GM08714 (cell line): ENCODE measurements at regions not wholly inside any gene's neighbourhood (a gene's known extent, or its start where the extent isn't known, plus 50 kb on each side); places are given as distances from the start of the nearest gene placed in this dataset.

Experiments used
- H3K4me3 ChIP-seq: fragments of 200-500 bp; sonication (Bioruptor generic); 2 replicates; pipeline ENCODE4 v1.5.1; 2014; ENCODE audit warnings: mild to moderate bottlenecking, low read length, inconsistent platforms
- ZNF274 ChIP-seq: IDR thresholded peaks from 2 replicates; pipeline ENCODE4 v1.6.1; 2012; ENCODE audit warnings: mild to moderate bottlenecking, low read depth, low read length

GRCh38 chr2:144943293-144943941 lies 423.5 kb upstream of the ZEB2 start:
- TF ChIP-seq ZNF274 = no peak
- H3K4me3 ChIP-seq = no peak overlapping the region

- H3K4me3 ChIP-seq = no peak overlapping the region
- TF ChIP-seq ZNF274 = no peak
Measured at GRCh38 chr2:144942516-144943256, 422.8 kb upstream of the ZEB2 start.

GRCh38 chr2:144941743-144942488 lies 422.0 kb upstream of the ZEB2 start:
- H3K4me3 ChIP-seq = no peak overlapping the region
- TF ChIP-seq ZNF274 = no peak

GRCh38 chr2:144939590-144939989 lies 419.7 kb upstream of the ZEB2 start:
- H3K4me3 ChIP-seq = no peak overlapping the region
- TF ChIP-seq ZNF274 = no peak

- TF ChIP-seq ZNF274 = no peak
- no peak overlapping the region for H3K4me3 ChIP-seq
Measured at GRCh38 chr2:144937910-144938709, 418.2 kb upstream of the ZEB2 start.

DNA sequence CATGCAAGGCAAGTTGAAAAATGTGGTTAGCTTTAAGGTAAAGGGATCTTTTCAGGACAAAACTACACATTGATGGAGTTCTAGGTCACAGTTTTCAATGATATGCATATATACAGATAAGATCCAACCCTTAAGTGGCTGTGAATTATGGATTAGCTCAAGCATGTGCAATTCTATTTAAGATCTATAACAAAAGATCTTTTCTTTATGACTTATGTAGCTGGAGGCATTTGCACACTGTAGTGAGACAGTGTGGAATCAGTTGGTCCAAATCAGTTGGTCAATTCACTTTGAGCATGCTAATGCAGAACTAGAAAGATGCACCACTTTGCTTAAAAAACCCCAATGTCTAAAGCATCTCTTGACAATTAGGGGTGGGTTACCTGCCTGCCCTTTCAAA lies 417.1 kb upstream of the ZEB2 start:
- no peak overlapping the region for H3K4me3 ChIP-seq
- TF ChIP-seq ZNF274 = no peak

DNA sequence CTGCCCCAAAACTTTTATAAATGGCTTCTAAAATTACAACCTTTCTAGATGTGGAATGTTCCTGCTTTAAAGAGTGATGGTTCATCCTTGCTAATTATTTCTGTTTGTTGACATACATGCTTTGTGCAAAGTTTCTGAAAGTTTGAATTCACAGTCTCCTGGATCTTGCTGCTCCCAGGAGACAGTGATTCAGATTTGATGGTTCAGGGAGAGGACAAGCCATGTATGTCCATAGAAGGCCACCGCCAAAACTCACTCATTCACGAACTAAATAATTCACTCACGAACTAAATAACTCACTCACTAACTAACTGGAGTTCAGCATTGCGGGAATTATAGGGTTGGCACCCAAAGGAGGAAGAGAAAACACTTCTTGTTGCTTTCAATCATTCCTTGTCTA lies 416.5 kb upstream of the ZEB2 start:
- no peak overlapping the region for H3K4me3 ChIP-seq
- no peak for TF ChIP-seq ZNF274

- TF ChIP-seq ZNF274 = no peak
- no peak overlapping the region for H3K4me3 ChIP-seq
Measured at GRCh38 chr2:144935736-144936135, 415.8 kb upstream of the ZEB2 start.

DNA sequence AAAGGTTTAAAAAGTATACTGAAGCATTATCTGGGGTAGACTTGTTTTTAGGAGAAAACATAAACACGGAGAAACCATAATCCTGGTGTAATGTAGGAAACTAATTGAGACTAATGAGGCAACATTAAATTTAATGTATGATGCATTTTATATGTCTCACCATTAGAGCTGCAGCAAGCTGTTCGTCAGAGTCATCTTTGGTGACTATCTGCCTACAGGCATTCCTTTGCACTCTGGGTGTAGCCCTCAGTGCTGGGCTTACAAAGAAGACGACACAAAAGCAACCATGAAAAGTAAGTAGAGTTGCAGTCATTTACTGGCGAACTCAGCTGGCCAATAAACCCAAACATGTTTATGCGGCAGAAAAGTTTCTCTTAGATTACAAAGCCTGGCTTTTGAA lies 415.3 kb upstream of the ZEB2 start:
- H3K4me3 ChIP-seq = no peak overlapping the region
- TF ChIP-seq ZNF274 = no peak

GRCh38 chr2:144931960-144932359 lies 412.0 kb upstream of the ZEB2 start:
- no peak for TF ChIP-seq ZNF274
- no peak overlapping the region for H3K4me3 ChIP-seq

DNA sequence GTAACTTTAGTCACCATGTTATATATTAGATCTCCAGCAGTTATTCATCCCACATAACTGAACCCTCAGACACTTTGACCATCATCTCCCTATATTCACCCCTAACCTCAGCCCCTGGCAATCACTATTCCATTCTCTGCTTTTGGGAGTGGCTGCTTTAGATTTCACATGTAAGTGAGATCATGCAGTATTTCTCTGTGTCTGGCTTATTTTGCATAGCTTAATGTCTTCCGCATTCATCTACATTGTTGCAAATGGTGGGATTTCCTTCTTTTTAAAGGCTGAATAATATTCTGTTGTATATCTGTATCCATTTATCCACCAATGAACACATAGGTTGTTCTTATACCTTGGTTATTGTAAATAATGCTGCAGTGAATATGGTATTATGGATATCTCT lies 411.6 kb upstream of the ZEB2 start:
- no peak overlapping the region for H3K4me3 ChIP-seq
- no peak for TF ChIP-seq ZNF274

DNA sequence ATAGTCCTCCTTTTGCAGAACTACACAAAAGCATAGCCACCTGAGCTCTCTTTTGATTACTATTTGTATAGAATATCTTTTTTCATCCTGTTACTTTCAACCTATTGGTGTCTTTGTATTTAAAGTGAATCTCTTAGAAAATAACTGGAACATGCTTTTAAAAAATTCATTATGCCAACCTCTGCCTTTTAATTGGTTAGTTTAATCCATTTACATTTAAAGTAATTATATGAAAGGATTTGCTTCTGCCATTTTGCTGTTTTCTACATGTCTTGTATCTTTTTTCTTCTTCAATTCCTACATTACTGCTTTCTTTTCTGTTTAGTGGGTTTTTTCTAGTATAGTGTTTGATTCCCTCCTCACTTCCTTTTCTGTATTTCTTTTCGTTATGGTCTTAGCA lies 407.5 kb upstream of the ZEB2 start:
- TF ChIP-seq ZNF274 = no peak
- H3K4me3 ChIP-seq = no peak overlapping the region

- H3K4me3 ChIP-seq = no peak overlapping the region
- TF ChIP-seq ZNF274 = no peak
Measured at GRCh38 chr2:144925886-144926285, 406.0 kb upstream of the ZEB2 start.

GRCh38 chr2:144924827-144925226 lies 404.9 kb upstream of the ZEB2 start:
- no peak for TF ChIP-seq ZNF274
- H3K4me3 ChIP-seq = no peak overlapping the region
